ENCODE measurements at regions not wholly inside any gene's neighbourhood (a gene's known extent, or its start where the extent isn't known, plus 50 kb on each side); places are given as distances from the start of the nearest gene placed in this dataset.

GRCh38 chr2:57934659-57935058, 111.9 kb upstream of the VRK2 start:
- TF ChIP-seq POLR2AphosphoS5 (IDR thresholded peaks at IDR 0.05; ENCODE audit: low read depth, low read length) (no peak), POLR2A (IDR thresholded peaks at IDR 0.05; ENCODE audit: low read depth, low read length) (no peak)

Measured in GM12892 (cell line).